GM23338 (cell line): ENCODE measurements at regions not wholly inside any gene's neighbourhood (a gene's known extent, or its start where the extent isn't known, plus 50 kb on each side); places are given as distances from the start of the nearest gene placed in this dataset.

Experiments used
- ATAC-seq: fragments of 200-7000 bp; cut with Tn5 transposase; 3 replicates; pipeline ENCODE4 v1.9.1; 2020
- DNase-seq: peaks from one replicate; pipeline ENCODE4 v3.0.0-alpha.2; 2015; ENCODE audit warnings: low spot score
- H2AFZ ChIP-seq: fragments of 200-600 bp; sonication (generic); 2 replicates; pipeline ENCODE4 v1.8.0; 2016; ENCODE audit warnings: antibody characterized with exemption, mild to moderate bottlenecking, moderate library complexity
- H3F3A ChIP-seq: fragments of 200-600 bp; sonication (generic); replicated peaks from 2 replicates; pipeline ENCODE4 v1.8.0; 2017; ENCODE audit warnings: antibody characterized with exemption, mixed run types, low read depth
- H3K27ac ChIP-seq: fragments of 200-600 bp; sonication (generic); 2 replicates; pipeline ENCODE4 v1.6.1; 2016; ENCODE audit warnings: low read depth
- H3K27me3 ChIP-seq: fragments of 200-600 bp; sonication (generic); 2 replicates; pipeline ENCODE4 v1.8.0; 2016; ENCODE audit warnings: mild to moderate bottlenecking, mixed run types, moderate library complexity; ENCODE audit not compliant: insufficient read depth
- H3K36me3 ChIP-seq: fragments of 200-600 bp; sonication (generic); 2 replicates; pipeline ENCODE4 v1.8.0; 2016; ENCODE audit warnings: mild to moderate bottlenecking; ENCODE audit not compliant: insufficient read depth
- H3K4me1 ChIP-seq: fragments of 200-600 bp; sonication (generic); 2 replicates; pipeline ENCODE4 v1.8.0; 2016; ENCODE audit warnings: mild to moderate bottlenecking, moderate library complexity; ENCODE audit not compliant: insufficient read depth
- H3K4me2 ChIP-seq: fragments of 200-600 bp; sonication (generic); 2 replicates; pipeline ENCODE4 v1.7.1; 2017; ENCODE audit warnings: mixed run types
- H3K4me3 ChIP-seq: fragments of 200-600 bp; sonication (generic); 2 replicates; pipeline ENCODE4 v1.6.1; 2016; ENCODE audit warnings: mixed run types
- H3K79me2 ChIP-seq: fragments of 200-600 bp; sonication (generic); replicated peaks from 2 replicates; pipeline ENCODE4 v1.8.0; 2017; ENCODE audit warnings: mild to moderate bottlenecking; ENCODE audit not compliant: insufficient read depth
- H3K9me2 ChIP-seq: fragments of 200-600 bp; sonication (generic); 2 replicates; pipeline ENCODE4 v1.8.0; 2017; ENCODE audit not compliant: insufficient read depth
- H4K20me1 ChIP-seq: fragments of 200-600 bp; sonication (generic); replicated peaks from 2 replicates; pipeline ENCODE4 v1.8.0; 2017; ENCODE audit warnings: mild to moderate bottlenecking; ENCODE audit not compliant: insufficient read depth
- H3K27ac Mint-ChIP-seq: 2 replicates; pipeline ENCODE4 v1.8.0; 2020; ENCODE audit warnings: inconsistent platforms, mild to moderate bottlenecking, moderate library complexity, mixed read lengths
- H3K27me3 Mint-ChIP-seq: 3 replicates; pipeline ENCODE4 v1.8.0; 2022; ENCODE audit warnings: low read depth, mild to moderate bottlenecking, moderate library complexity, mixed read lengths, inconsistent platforms; ENCODE audit not compliant: insufficient read depth, poor library complexity
- H3K36me3 Mint-ChIP-seq: 3 replicates; pipeline ENCODE4 v1.8.0; 2021; ENCODE audit warnings: low read depth, mild to moderate bottlenecking, inconsistent platforms, moderate library complexity, mixed read lengths
- H3K4me1 Mint-ChIP-seq: 3 replicates; pipeline ENCODE4 v1.8.0; 2020; ENCODE audit warnings: mild to moderate bottlenecking, inconsistent platforms, mixed read lengths
- H3K4me3 Mint-ChIP-seq: 3 replicates; pipeline ENCODE4 v1.8.0; 2021; ENCODE audit warnings: moderate library complexity, mild to moderate bottlenecking, inconsistent platforms, mixed read lengths
- H3K9me3 Mint-ChIP-seq: 3 replicates; pipeline ENCODE4 v1.8.0; 2020; ENCODE audit warnings: moderate library complexity, mild to moderate bottlenecking, inconsistent platforms, mixed read lengths
- CREB1 ChIP-seq: fragments of 250-450 bp; sonication (Bioruptor Pico); IDR thresholded peaks from 2 replicates; pipeline ENCODE4 v1.5.0; 2020; ENCODE audit warnings: low read depth, mild to moderate bottlenecking, moderate library complexity
- EZH2phosphoT487 ChIP-seq: fragments of 200-600 bp; sonication (generic); IDR thresholded peaks from one replicate; pipeline ENCODE4 v1.8.1; 2018; ENCODE audit warnings: antibody characterized with exemption; ENCODE audit not compliant: unreplicated experiment
- JUNB ChIP-seq: IDR thresholded peaks from one replicate; pipeline ENCODE4 v1.6.1; 2016; ENCODE audit warnings: antibody characterized with exemption; ENCODE audit not compliant: unreplicated experiment
- NANOG ChIP-seq: IDR thresholded peaks from 2 replicates; pipeline ENCODE4 v1.6.1; 2016; ENCODE audit warnings: antibody characterized with exemption, borderline replicate concordance
- REST ChIP-seq: IDR thresholded peaks from one replicate; pipeline ENCODE4 v1.6.1; 2018; ENCODE audit warnings: antibody characterized with exemption; ENCODE audit not compliant: unreplicated experiment
- STAT1 ChIP-seq: IDR thresholded peaks from one replicate; pipeline ENCODE4 v1.6.1; 2016; ENCODE audit warnings: antibody characterized with exemption; ENCODE audit not compliant: unreplicated experiment
- ZNF331 ChIP-seq: fragments of 250-450 bp; sonication (Bioruptor Pico); IDR thresholded peaks from 2 replicates; pipeline ENCODE4 v1.5.0; 2020; ENCODE audit warnings: low read depth, mild to moderate bottlenecking, moderate library complexity
- ZNF462 ChIP-seq: fragments of 250-450 bp; sonication (Bioruptor Pico); IDR thresholded peaks from 2 replicates; pipeline ENCODE4 v1.5.0; 2020; ENCODE audit warnings: mild to moderate bottlenecking, moderate library complexity

- no peak for TF ChIP-seq CREB1 (CRISPR knock-in tag)
- TF ChIP-seq REST = no peak
- TF ChIP-seq STAT1 = no peak
- no peak for TF ChIP-seq ZNF331 (CRISPR knock-in tag)
- no peak for TF ChIP-seq JUNB
Measured at GRCh38 chr6:154611847-154612246, 101.4 kb upstream of the CNKSR3 start (continued).

GRCh38 chr6:154613137-154613676 is 102.7 kb upstream of the CNKSR3 start:
- Mint-ChIP-seq H3K4me3 (no peak overlapping the region), H3K27ac (no peak overlapping the region), H3K4me1 (no peaks in the 10 kb centered on the region), H3K9me3 (no peaks in the 10 kb centered on the region), H3K27me3 (no peaks in the 10 kb centered on the region), H3K36me3 (no peaks in the 10 kb centered on the region)
- no peaks in the 10 kb centered on the region for H3K4me1 ChIP-seq
- H3K9me2 ChIP-seq = peaks cover 4% of the 10 kb centered on the region; the same call in 1 of the 2 replicates
- H3K4me2 ChIP-seq = no peak overlapping the region
- H3K36me3 ChIP-seq = no peaks in the 10 kb centered on the region
- H2AFZ ChIP-seq = no peak overlapping the region
- ATAC-seq (no peak), DNase-seq (no peak)
- H3K27me3 ChIP-seq = no peaks in the 10 kb centered on the region
- no peak overlapping the region for H3K27ac ChIP-seq
- H4K20me1 ChIP-seq = no peaks in the 10 kb centered on the region
- TF ChIP-seq ZNF462 (CRISPR knock-in tag) (no peak), JUNB (no peak), ZNF331 (CRISPR knock-in tag) (no peak), EZH2phosphoT487 (no peak), CREB1 (CRISPR knock-in tag) (no peak), NANOG (no peak)
- no peaks in the 10 kb centered on the region for H3F3A ChIP-seq
- H3K4me3 ChIP-seq = no peak overlapping the region
- H3K79me2 ChIP-seq = no peaks in the 10 kb centered on the region
